H1 (cell line): ENCODE measurements at regions not wholly inside any gene's neighbourhood (a gene's known extent, or its start where the extent isn't known, plus 50 kb on each side); places are given as distances from the start of the nearest gene placed in this dataset.

Source experiments
- EP300 ChIP-seq, 2 experiments: IDR thresholded peaks; 1 replicate in 1 of 2; 2 replicates in 1 of 2; pipeline ENCODE4 v1.6.1; 2011 to 2012; ENCODE audit warnings: low read depth in 2 of 2, low read length in 2 of 2, mild to moderate bottlenecking in 2 of 2, borderline replicate concordance in 1 of 2, inconsistent platforms in 1 of 2, moderate library complexity in 1 of 2
- SP4 ChIP-seq: IDR thresholded peaks from 2 replicates; pipeline ENCODE4 v1.6.1; 2012; ENCODE audit warnings: low read length, inconsistent platforms

GRCh38 chr10:29850371-29850770 lies 209.0 kb downstream of the JCAD start (continued):
- TF ChIP-seq EP300 (IDR thresholded peaks at IDR 0.05; ENCODE audit: borderline replicate concordance in 1 of 2, low read depth in 2 of 2, low read length in 2 of 2) (no peak), SP4 (no peak)
